OCI-M2 (cell line): ENCODE measurements at regions not wholly inside any gene's neighbourhood (a gene's known extent, or its start where the extent isn't known, plus 50 kb on each side); places are given as distances from the start of the nearest gene placed in this dataset.

Source experiments
- DNase-seq: peaks from one replicate; lab custom pipeline; 2025; ENCODE audit not compliant: unreplicated experiment; lab: John Stamatoyannopoulos, UW

DNA sequence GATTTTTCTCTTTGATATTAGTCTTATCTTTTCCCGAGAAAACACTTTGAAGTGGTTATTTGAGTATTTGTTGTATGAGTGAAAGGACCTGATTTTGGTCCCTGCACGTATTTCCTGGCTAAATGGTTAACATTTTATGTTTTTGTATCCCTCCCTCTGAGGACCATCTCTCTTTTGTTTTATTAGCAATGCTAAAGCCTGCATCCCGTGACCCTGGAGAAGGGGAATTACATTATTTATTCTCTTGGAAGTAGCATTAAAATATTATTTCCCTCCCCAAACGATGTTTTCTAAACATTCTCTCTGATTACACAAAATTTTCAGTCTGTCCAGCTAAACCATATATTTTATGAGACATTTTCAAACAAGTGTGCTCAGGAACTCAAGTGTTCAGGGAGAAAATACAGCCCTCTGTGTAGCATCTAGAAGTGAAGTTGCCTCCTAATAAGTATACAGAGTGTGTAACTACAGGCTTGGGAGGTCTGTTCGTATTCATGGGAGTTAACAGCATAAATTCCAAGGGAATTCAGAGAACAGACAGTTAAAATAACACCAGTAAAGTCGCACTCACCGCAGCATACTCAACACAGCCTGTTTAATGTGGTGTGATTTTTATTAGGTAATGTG lies 163.8 kb upstream of the NPVF start:
- no peak for DNase-seq

DNA sequence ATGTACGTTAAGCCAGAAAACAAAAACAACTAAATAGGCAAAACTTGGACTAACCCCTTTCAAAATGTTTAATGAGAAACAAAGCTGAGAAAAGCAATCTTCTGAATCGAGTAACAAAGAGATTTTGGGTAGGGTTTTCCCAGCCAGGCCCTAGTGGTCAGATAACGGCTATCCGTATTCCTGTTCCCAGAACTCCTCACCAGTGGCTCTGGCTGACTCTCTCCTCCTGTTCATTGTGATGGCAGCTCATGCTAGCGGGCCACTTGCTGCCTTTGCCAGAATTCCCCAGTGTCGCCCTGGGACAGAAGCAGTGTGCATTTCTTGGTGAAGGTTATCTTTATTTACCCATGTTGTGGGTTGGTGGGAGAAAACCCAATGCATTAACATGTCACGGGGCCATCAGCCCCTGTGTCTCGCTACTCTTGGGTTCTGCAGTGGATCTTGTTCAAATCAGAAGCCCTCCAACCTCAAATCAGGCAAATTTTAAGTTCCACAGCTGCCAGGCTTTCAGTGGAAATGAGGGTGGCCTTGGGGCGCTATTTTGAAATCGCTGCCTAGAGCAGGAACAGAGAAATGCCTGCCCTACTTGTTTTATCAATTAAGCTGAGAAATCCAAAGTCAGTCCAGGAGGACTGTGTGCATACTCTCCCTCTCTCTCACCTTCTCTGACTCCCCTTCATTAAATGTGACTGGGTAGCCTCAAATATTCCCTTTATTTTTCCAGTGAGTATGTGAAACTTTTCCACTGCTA lies 164.5 kb upstream of the NPVF start:
- DNase-seq: no peak

DNA sequence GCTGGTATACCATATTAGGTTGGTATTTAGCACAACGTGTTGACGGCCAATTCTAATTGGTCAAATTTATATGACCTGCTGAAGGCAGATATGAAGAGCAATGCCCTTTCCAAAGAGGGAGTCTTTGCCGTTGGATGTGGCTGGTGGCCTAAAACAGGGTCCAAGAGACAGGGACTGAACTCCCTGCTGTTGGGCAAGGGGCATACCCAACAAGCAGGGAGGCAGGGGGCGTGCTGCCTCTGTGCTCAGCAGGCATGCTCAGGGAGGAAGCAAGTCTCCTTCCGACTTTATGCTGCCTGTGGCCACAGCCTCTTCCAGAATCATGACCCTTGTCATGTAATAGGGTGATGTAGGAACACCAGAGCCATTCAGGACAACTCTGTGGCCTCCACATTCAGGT lies 167.7 kb upstream of the NPVF start:
- no peak for DNase-seq

DNA sequence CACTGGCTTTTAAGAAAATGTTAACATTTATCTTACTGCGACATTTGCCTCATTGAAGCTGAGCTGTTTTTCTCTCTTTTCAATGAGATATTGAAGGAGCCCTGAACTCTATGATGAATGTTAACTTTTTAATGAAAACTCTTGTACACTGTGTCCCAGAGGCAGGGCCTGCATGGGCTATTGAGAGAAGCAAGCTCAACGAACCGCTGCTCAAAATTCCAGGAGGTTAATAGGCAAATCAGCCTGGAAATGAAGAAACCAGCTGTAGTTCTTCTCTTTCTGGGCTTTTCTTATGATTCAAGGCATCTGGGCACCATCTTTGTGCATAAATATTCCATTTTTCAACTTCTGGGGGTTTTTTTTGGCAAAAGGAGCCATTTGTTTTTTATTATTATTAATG lies 168.4 kb upstream of the NPVF start:
- no peak for DNase-seq

DNA sequence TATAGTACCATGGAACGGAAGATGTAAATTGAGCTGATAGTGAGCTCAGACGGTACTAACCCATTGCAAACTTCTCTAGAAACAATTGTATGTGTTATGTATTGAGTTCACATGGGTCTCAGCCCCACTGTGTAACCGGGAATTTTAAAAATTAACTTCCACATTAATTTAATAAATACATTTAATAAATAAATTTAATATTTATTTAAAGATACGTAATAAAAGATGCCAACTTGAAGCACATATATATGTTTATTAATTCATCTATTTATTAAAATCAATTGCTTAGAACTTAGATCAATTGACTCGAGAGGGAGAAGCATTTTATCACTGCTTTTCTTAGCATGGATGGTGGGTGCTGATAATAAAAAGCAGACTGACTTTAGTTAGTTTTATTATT lies 170.1 kb upstream of the NPVF start:
- DNase-seq: no peak

DNA sequence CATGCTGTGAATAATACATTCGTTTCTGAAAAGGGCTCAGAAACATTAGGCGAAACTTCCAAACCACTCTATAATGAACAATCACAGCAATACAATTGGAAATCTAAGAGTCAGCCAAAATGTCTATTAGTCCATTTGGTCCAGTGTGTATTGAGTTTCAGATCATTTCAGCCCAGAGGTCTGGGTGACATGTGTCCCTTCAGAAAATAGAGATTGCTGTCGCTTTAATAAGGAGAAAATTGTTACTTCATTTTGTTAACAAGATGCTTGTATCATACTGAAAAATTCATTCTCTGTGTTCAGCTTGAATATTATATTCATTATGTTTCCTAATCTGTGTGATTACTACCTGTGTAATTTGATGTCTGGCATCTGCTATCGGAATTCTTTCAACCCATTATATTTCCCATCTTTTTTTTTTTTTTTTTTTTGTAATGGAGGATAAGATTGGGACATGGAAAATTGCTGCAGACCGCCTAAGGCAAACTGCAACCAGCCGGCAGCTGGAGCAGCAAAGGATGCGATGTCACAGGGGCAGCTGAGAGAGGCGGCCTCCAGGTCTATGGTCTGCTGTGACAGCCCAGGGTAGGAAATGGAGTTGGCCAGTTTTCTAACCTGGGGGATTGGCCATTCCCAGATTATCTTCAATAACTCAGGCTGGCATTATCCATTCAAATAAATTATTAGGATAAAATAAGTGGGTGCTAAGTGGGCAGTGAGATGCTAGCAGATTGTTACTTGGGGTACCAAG lies 170.9 kb upstream of the NPVF start:
- no peak for DNase-seq

DNA sequence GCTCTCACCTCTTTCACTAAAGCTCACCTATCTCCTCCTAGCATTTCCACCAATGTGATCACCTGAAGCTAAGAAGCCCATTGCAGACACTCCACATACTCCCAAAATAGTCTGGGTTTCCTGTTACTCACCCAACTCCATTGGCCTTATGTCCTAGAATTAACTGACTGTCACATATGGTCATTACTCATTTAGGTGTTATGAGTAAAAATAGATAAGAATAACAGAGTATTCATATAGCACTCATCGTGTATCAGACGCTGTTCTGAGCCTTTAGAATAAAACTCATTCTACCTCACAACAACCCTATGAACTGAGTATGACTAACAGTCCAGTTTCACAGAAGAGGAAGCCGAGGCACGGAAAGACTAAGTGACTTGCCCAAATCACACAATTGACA lies 174.2 kb upstream of the NPVF start:
- DNase-seq: no peak

DNA sequence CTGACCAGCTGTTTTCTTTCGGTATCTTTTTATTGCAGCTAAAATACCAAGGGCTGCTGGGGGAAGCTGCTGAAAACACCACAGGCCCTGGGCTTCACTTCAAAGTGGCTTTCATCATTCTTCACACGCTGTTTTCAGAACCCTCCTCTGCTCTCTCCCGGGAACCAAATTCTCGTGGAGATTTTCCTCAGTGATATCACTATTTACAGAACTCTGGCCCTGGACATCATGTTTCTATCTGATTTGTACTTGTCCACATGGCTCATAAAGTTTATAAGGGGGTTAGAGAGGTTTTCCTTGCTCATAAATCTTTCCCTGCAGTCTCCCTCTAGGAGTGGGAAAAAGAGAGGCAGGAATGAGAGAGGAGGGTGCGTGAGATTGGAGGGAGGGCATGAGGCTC lies 177.4 kb upstream of the NPVF start:
- DNase-seq: no peak

DNA sequence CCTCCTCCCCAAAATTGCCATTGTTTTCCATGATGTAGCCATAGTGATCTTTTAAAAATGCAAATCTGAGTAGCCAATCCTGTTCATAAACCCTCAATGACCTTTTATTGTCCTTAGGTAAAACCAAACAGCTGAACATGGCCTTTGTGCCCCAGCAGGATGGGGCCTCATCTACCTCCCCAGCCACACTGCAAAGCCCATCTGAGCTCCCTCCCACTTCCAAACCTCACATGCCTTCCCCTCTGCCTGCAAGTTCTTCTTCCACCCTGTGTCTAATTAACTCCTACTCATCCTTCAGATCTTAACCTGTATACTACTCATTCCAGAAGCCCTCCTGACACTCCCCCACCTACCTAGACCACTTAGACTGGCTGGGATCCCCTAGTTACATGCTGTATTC lies 178.8 kb upstream of the NPVF start:
- DNase-seq: no peak

DNA sequence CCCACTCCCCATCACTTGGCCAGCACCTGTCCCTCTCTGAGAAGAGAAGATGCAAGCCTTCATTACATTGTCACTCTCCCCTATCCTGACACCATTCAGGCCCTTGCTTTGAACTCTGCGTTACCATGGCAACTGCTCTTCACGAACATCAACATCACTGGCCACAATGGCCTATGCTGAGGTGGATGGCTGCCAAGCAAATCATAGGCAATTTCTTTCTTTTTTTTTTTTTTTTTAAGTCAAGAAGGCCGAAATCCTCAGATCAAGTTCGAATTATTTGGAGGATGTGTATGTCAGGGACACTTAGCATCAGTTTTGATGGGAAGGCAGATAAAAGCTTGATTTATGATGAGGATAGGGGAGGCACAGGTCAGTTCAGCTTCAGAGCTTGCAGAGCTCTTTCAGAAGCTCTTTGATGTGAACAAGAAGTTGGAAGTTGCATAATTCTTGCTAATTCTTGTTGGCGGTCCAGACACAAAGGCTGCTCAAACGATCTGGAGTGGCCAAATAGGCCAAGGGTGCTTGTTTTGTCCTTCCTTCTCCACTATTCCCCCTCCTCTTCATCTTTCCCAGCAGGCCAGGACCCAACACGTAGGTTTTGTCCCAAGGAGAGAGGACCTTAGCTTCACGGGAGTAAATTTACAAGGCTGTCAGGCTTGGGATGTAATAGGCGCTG lies 179.9 kb upstream of the NPVF start:
- DNase-seq: no peak

DNA sequence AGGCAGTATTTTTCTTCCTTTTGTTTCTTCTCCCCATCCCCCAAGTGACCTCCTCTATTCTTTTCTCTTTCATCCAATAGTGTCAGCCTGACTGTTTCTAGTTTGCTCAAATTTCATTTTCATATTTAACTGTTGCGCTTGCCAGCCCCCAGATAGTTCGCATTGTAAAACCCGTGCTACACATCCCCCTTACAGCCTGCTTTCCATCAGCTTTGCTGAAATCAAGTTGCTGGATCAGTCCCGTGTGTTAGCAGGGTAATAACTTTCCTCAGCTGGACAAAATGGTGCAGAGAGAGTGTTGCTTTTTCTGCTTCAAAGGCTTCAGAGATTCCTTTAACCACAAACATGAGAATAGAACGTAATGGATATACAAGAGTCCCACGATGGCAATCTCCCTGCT lies 180.6 kb upstream of the NPVF start:
- no peak for DNase-seq

DNA sequence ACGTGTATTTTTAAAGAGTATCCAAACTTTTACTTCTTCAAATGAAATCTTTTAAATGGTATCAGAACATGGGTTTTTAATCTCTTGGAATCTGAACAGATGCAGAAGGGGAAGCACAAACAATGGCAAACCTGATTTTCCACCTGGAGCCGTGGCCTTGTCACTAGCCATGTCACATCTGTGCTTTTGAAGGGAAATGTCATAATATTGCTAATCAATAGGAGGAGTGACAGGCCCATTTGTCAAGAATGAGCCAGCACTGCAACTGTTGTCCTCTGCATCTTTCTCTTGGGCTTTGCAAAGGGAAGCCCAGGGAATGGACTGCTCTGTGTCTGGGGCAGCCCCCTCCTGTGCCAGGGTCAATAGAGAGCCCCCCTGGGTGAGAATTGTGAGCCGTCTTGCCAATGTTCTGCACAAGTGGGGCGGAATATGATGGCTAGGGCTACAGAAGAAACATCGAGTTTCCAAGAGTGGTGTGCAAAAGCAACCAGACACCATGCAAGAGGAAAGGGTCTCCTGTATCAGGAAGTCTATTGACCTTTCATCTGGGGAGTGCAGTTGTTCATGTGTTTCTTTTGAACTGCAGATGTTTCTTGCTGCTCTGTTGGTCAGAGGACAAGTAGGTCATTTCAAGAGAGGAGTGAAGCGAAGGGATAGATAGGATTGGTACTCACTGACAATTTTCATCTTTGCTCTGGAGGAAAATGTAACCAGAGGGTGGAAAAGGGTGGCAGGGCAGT lies 181.8 kb upstream of the NPVF start:
- no peak for DNase-seq

DNA sequence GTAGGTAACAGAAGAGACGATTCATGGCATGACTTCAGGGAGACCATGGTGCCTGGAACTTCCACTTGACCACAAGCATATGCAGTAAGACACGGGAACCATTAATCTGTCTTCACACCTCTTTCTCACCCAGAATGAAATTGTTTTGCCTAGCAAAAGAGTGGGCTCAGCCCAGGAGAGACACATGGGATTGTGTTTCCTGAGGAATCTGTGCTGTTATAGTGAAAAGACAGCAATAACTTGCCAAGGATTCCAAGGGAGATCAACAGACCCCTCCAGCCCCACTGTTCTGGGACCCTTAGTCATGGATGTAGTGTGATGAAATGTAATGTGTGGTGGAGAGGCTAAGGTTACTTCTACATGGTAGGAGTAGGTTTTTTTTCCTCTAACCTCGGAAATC lies 192.5 kb upstream of the NPVF start:
- DNase-seq: no peak

DNA sequence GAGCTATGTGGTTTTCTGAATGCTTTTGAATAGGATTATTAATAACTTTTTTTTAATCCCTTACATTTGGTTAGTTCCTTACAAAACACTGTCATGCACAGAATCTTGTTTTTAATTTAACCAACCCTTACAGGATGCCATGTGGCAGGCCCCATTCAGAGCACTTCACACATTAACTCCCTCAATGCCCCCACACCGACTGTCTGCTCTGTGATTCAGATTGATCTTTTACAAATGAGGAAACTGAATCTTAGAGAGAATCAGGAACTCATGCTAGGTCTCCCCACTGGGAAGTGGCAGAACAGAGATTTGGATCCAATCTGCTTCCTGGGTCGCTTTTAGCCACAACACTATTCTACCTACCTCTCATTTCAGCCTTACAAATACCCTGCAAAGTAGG lies 195.8 kb upstream of the NPVF start:
- no peak for DNase-seq

DNA sequence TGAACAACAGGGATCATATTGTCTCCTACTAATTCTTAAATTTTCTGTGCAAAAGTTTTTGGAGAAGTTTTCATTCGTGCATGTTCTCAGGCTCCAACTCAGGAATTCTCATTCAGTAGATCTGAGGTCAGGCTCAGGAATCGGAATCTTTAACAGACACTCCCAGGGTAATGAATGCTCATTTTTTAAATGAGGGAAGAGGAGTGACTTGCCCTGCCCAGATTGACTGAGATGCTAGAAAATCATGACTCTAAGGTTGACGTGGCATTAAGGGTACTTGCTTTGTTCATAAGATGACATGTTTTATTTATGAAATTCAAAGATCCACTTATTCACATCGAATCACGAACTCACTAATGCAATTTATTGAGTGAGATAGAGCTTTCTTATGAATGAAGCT lies 196.6 kb upstream of the NPVF start:
- DNase-seq: no peak

DNA sequence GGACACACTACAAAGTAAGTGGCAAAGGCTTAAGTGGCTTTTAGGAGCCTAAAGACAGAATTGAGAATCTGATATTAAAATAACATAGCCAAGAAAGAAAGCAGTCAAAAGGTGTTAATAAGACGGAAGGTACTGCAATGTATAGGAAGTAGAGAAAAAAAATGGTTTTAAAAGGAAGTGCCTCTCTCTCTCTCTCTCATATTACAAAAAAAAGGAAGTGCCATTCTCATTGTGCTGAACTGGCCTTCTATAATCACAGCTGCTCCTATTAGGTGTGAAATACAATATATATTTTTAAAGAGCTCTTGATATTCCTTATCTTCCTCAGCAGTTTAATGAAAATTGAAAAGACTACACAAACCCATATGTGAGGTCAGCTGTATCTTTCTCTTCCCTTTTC lies 199.4 kb upstream of the NPVF start:
- DNase-seq: no peak

DNA sequence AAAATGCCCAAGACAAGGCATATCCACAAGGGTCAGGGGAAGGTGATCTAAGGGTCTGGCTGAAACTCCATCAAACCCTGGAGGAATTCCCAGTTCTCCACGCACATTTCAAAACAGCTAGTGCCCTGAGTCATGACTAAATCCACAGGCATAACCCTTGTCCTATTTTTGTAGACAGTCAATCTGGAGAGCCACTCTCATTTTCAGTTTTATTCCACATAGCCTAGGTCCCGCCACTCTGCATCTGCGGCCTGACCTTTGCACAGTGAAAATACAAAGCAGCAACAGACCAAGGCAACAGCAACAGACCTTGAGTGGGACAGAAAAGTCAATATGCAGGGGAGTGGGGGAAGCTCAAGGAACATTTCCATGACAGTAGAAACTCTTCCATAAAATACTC lies 201.4 kb upstream of the NPVF start:
- no peak for DNase-seq

DNA sequence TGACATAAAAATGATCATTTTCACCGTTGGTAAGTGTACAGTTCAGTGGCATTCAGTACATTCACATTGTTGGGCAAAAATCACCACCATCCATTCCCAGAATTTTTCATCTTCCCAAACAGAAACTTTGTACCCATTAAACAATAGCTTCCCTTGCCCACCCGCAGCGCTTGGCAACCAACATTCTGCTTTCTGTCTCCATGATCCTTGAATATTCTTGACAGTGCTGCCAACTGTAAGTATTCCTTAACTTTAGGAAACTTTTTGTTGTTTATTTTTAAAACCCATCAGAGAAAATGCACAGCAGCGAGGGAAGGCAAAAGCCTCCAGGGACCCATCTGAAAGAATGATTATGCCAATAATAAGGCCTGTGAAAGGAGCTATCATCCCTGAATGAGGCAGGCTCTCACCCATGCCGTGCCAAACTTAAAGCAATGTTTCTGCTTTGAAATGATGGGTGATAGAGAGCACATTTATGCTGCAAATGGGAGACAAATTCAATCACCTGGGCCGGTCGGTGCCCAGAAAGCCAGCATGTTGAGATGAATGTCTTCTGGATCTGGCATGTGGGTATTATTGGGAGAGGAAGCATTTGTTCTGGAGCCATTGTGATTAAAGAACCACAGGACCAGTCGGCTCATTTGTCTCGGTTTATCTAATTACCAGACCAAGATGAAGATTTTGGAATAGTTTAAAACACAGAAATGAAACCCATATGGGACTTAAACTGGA lies 202.1 kb upstream of the NPVF start:
- no peak for DNase-seq

DNA sequence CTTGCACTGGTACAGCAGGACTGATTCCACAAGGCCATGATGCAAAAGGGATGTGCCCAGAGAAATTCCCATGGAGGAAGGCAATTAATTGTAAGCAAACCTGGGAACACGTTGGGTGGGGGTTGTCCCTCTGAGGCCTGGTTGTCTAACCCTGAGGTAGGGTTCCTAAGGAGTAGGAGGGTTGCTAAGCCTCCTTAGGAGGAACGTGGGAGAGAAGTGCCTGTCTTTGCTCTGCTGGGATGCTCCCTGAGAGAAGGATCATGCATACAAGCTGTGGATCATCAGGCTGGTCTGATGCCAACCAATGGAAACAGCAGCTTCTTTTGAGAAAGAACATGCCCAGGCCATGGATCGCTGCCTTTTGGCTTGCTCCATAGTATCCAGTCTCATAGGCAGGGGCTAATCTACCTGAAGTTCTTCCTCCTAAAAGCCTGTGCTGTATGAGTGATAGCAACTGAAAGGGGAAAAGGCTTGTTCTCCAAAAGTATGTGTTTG lies 203.7 kb upstream of the NPVF start:
- DNase-seq: no peak

DNA sequence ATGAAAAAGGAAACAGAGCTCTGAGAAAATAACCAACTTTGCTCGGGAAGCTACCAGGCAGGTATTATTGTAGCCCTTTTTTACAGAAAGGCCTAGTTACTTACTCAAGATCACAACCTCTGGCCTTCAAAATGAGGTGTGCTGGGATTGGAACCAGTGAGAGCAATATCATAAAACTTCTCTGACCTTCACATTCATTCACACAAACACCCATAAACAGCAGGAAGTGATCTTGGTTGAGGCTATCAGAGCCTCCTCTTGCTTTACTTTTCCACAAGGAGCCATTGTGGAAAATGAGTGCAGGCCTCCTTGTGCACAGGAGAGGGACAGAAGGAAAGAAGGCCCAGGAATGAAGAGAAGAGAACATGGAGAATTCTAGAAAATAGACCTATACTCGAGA lies 204.5 kb upstream of the NPVF start:
- no peak for DNase-seq
